Right ventricle myocardium inferior (tissue), 1 donor: ENCODE measurements at regions not wholly inside any gene's neighbourhood (a gene's known extent, or its start where the extent isn't known, plus 50 kb on each side); places are given as distances from the start of the nearest gene placed in this dataset.

Source experiments
- ATAC-seq: fragments of 200-7000 bp; cut with Tn5 transposase; one replicate; pipeline ENCODE4 v1.9.1; 2020; ENCODE audit warnings: mild to moderate bottlenecking, moderate library complexity
- DNase-seq: peaks from one replicate; pipeline ENCODE4 v3.0.0; 2021; ENCODE audit errors: missing footprints
- intact Hi-C: fragments of 100-400 bp; cut with DNase I; formaldehyde crosslinking; loops from one replicate; pipeline ENCODE4 v1.11.0; 2022
- donor health status: DM: no; HTN: yes; CAD: no; lungs with severe emphysema.

DNA sequence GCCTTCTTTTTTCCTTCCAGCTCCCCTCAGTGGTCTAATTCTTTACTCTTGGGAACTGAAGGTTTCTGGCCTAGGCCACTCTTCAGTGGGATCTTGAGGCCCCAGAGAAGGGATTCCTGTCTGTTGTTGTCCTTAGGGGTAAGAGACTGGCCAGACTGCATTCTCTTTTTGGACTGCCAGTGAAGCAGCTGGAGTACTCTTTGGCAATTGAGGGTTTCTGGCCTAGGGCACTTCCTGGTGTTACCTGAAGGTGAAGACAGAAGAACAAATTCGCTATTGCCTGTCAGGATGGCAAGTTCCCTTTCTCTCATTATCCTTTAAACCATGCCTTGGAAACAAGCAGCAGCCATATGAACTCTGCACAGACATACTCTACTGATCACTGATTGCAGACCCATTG, 286.6 kb upstream of the ZP4 start:
- ATAC-seq (no peak), DNase-seq (no peak)
- intact Hi-C loops = no loop called here

GRCh38 chr1:238176441-238176840, 285.7 kb upstream of the ZP4 start:
- no peak for ATAC-seq
- intact Hi-C loops = no loop called here
- no peak for DNase-seq

DNA sequence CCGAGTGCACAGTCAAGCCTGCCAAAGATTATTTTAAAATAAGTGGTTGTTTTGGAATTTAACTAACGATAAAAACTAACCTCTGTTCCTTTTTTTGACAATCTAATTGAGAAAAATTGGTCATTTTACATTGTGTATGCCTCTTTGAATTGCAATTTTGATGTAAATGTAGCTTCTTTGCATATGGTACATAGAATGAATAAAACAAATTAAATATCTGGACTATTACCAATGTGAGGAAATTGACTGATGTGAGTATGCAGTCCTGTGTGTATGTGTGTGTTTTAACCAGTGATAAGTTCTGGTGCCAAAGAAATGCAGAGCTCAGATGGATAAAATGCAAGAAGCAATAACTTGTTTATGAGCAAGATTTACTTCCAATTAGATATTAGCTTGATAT, 281.3 kb upstream of the ZP4 start:
- no peak for DNase-seq
- intact Hi-C loops = no loop called here
- ATAC-seq = no peak

DNA sequence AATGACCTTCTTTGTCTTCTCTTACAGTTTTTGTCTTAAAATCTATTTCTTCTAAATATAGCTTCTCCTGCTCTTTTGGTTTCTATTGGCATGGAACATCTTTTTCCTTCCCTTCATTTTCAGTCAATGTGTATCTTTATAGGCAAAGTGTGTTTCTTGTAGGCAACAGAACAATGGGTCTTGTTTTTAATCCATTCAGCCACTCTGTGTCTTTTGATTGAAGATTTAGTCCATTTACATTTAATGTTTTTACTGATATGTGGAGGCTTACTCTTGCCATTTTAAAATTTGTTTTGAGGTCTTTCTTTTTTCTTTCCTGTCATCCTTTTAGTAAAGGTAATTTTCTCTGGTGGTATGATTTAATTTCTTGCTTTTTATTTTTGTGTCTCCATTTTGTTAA, 271.2 kb upstream of the ZP4 start:
- no peak for DNase-seq
- intact Hi-C loops = no loop called here
- no peak for ATAC-seq

DNA sequence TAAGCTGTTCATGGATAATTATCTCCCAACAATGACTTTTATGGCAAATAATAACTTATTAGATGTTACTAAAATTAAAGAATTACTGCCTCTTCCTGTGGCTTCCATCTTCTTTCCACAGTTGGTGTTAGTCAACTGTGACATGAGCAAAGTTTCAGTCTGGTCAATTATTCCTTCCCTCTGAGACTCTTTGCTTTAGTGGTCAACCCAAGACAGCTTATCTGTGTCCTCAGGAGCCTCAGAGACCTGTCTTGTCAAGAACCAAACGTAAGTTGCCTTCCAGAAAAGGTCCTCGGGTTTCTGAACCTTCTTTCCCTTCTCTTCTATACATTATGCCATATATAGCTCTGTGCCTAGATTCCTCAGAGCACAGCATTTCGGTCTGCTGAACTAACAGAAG, 263.2 kb upstream of the ZP4 start:
- ATAC-seq (no peak), DNase-seq (no peak)
- intact Hi-C loops = no loop called here

DNA sequence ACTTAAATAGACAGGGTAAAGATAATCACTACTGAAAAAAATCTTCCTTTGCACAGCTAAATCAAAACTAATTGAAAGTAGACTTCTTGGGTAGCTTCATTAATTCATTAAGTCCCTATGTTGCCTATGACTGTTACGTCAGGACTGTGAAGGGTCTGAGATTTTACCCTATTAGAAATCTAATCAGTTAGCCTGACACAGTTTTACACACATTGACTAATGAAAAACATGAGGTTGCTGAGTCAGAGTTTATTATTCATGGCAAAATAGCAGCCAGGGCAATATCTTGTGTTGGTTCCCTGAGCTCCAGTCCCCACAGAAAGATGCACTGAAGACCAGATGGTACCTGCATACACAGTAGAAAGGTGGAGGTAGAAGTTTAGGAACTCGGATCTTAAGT, 262.5 kb upstream of the ZP4 start:
- ATAC-seq (no peak), DNase-seq (no peak)
- intact Hi-C loops = no loop called here

GRCh38 chr1:238152119-238152518, 261.4 kb upstream of the ZP4 start:
- ATAC-seq = no peak

DNA sequence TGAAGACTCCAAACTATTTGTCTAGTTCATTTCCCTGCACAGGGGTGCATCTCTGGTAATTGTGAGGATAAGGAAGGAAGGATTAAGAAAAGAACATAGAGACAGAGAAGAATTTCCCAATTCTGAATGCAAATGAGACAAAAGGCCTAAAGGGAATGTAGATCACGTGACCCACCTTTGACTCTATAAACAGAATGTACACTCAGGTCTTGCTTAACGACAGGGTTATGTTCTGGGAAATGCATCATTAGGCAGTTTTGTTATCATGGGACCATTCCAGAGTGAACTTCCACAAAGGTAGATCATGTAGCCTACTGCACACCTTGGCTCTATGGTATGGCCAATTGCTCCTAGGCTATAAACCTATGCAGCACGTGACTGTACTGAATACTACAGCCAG, 252.3 kb upstream of the ZP4 start:
- intact Hi-C loops = no loop called here
- no peak for ATAC-seq
- DNase-seq = no peak

More at GRCh38 chr1:238152119-238152518, 261.4 kb upstream of the ZP4 start:
- intact Hi-C loops = no loop called here
- no peak for DNase-seq

- ATAC-seq = no peak
- no peak for DNase-seq
- intact Hi-C loops = no loop called here
Observed at GRCh38 chr1:238141353-238141752, 250.6 kb upstream of the ZP4 start.

- intact Hi-C loops = no loop called here
- no peak for DNase-seq
- ATAC-seq = no peak
Observed at GRCh38 chr1:238139713-238140112, 249.0 kb upstream of the ZP4 start.

GRCh38 chr1:238138059-238138626, 247.4 kb upstream of the ZP4 start:
- intact Hi-C loops = no loop called here
- DNase-seq = no peak
- no peak for ATAC-seq

DNA sequence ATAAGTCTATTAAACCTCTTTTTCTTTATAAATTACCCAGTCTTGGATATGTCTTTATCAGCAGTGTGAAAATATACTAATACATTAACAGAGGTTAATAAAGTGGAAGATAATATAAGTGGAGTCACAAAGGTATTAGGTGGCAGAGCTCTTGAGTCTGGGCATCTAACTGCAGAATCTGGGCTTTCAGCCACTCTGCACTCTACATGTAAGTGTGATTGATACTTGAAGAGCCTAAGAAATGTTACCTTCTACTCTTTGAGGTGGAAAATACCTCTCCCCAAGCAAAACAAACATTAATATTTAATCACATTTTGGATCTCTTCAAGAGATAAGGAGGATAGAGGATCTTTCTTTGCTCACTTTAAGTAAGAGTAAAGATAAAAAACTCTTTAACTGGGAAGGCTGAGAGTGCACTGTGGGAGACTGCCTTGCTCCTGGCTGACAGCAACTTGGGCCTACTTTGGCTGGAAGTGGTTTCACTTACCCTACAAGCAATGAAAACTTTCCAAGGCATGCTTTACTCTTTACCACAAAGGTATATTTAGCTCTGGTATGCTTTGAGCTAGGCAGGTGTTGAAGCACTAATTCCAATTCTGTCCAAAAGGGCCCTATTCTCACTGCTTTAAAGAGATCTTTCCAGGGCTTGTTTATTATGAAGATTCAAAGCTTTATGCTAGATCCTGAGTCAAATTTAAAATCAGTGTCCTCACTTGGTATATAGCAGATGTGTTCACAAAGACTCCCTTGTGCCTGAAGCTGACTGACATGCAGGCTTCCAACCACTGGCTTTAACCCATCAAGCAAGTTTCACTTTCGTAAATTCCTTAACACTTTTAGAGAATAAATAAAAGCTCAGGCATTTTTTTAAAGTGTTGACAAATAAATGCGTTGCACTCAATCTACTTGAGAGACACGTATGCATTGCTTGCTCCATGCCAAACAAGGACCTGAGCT, 245.3 kb upstream of the ZP4 start:
- ATAC-seq = no peak
- intact Hi-C loops = no loop called here

GRCh38 chr1:238129677-238130076, 239.0 kb upstream of the ZP4 start:
- DNase-seq (no peak), ATAC-seq (no peak)
- intact Hi-C loops = no loop called here

More for the DNA sequence above, 245.3 kb upstream of the ZP4 start:
- no peak for DNase-seq

DNA sequence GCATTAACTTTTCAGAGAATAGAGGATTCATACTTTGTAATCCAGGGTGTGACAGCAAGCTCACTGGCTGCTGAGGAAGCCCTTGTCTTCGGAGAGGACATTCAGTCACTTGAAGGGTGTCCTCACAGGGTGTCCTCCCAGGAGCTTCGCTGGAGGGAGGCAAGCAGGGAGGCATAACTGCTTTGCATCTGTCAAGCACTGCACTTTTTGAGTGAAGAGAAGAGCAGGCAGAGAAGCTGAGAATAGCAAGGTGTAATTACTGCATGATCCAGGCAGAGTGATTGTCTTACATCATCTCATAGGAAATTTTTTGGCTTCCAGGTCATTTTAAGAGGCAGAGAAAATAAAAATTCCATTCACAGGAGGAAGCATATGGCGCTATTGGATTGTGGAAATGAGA, 232.5 kb upstream of the ZP4 start:
- DNase-seq (no peak), ATAC-seq (no peak)
- intact Hi-C loops = no loop called here

GRCh38 chr1:238119861-238120260, 229.1 kb upstream of the ZP4 start:
- no peak for DNase-seq
- ATAC-seq = no peak

GRCh38 chr1:238119060-238119459, 228.3 kb upstream of the ZP4 start:
- no peak for DNase-seq
- intact Hi-C loops = no loop called here
- ATAC-seq = no peak

More at GRCh38 chr1:238119861-238120260, 229.1 kb upstream of the ZP4 start:
- intact Hi-C loops = no loop called here

GRCh38 chr1:238115852-238116251, 225.1 kb upstream of the ZP4 start:
- ATAC-seq (no peak), DNase-seq (no peak)
- intact Hi-C loops = no loop called here

- ATAC-seq (no peak), DNase-seq (no peak)
- intact Hi-C loops = no loop called here
Observed at GRCh38 chr1:238112952-238113621, 222.4 kb upstream of the ZP4 start.

- intact Hi-C loops = no loop called here
- DNase-seq (no peak), ATAC-seq (no peak)
Observed at GRCh38 chr1:238111516-238111915, 220.8 kb upstream of the ZP4 start.

- intact Hi-C loops = no loop called here
- no peak for ATAC-seq
- no peak for DNase-seq
Observed at GRCh38 chr1:238111081-238111480, 220.4 kb upstream of the ZP4 start.
